MM.1S (cell line): ENCODE measurements at regions not wholly inside any gene's neighbourhood (a gene's known extent, or its start where the extent isn't known, plus 50 kb on each side); places are given as distances from the start of the nearest gene placed in this dataset.
"Not testable (repeated sequence)": the region's sequence is repeated elsewhere in the genome, so short reads cannot be mapped to it uniquely, and the experiment has no call there.

ENCODE experiments used
- CTCF ChIP-seq: fragments of 300-600 bp; sonication (generic); IDR thresholded peaks from 2 replicates; pipeline ENCODE4 v1.5.1; 2016; ENCODE audit warnings: antibody characterized with exemption, low read length, mixed read lengths
- EZH2 ChIP-seq: fragments of 300-600 bp; sonication (generic); optimal IDR thresholded peaks from 2 replicates; pipeline ENCODE3; 2017; ENCODE audit warnings: low read depth, mild to moderate bottlenecking, antibody characterized with exemption, low read length, mixed read lengths
- EZH2phosphoT487 ChIP-seq: fragments of 300-600 bp; sonication (generic); IDR thresholded peaks from 2 replicates; pipeline ENCODE4 v1.6.1; 2018; ENCODE audit warnings: antibody characterized with exemption, low read length

GRCh38 chr3:153997364-153997763 lies 123.8 kb upstream of the ARHGEF26 start:
- not testable (repeated sequence) for TF ChIP-seq EZH2, EZH2phosphoT487
- peak; percentile 18 for TF ChIP-seq CTCF
